ENCODE measurements at regions not wholly inside any gene's neighbourhood (a gene's known extent, or its start where the extent isn't known, plus 50 kb on each side); places are given as distances from the start of the nearest gene placed in this dataset.
"Not testable (repeated sequence)": the region's sequence is repeated elsewhere in the genome, so short reads cannot be mapped to it uniquely, and the experiment has no call there.

DNA sequence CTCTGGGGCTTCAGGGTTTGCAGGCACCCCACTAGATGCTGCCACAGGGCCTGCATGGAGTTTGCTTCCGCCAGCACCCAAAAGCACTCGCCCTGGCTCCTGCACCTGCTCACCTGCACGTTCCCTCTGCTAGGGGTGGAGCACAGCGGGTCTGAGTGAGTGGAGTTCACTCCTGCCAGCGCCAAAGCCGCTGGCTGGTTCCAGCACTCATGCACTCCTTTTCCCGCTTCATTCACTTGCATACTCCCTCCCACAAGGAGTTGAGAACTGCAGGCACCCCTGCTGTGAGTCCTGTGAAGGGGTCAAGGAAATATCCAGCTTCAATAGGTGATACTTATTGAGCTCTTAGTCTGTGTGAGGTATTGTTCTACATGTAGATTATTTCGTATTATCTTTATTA lies 537.5 kb downstream of the NR2F2 start:
- Mint-ChIP-seq H3K9me3 (peaks cover 34% of the 10 kb centered on the region), H3K36me3 (ENCODE audit: low read depth) (peaks cover 10% of the 10 kb centered on the region), H3K4me1 (peaks cover 20% of the 10 kb centered on the region), H3K27me3 (ENCODE audit: low read depth, poor library complexity) (peaks cover 8% of the 10 kb centered on the region), H3K27ac (no peak overlapping the region), H3K4me3 (no peak overlapping the region)
- DNase-seq, result no peak
- TF ChIP-seq, protein P1, sequence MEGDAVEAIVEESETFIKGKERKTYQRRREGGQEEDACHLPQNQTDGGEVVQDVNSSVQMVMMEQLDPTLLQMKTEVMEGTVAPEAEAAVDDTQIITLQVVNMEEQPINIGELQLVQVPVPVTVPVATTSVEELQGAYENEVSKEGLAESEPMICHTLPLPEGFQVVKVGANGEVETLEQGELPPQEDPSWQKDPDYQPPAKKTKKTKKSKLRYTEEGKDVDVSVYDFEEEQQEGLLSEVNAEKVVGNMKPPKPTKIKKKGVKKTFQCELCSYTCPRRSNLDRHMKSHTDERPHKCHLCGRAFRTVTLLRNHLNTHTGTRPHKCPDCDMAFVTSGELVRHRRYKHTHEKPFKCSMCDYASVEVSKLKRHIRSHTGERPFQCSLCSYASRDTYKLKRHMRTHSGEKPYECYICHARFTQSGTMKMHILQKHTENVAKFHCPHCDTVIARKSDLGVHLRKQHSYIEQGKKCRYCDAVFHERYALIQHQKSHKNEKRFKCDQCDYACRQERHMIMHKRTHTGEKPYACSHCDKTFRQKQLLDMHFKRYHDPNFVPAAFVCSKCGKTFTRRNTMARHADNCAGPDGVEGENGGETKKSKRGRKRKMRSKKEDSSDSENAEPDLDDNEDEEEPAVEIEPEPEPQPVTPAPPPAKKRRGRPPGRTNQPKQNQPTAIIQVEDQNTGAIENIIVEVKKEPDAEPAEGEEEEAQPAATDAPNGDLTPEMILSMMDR (IDR thresholded peaks at IDR 0.05), result no peak

DNA sequence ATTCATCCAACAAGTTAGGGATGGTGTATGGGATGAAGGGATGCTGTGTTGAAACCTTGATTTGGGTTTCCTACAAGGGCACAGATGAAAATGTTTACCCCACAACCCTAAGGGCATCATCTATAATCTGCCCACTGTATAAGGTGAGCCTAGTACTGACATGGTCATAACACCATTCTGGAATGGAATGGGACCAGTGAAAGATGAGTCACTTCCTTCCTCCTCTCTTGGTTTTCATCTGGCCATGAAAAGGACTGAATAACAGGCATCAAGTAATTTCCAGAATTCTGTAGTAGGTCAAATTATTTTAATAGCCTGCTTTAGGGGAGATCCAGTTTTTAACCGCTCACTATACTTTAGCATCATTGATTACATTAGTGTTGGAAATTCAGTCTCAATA lies 538.6 kb downstream of the NR2F2 start:
- Mint-ChIP-seq H3K4me1 (peaks cover 14% of the 10 kb centered on the region), H3K36me3 (ENCODE audit: low read depth) (peaks cover 10% of the 10 kb centered on the region), H3K9me3 (peaks cover 34% of the 10 kb centered on the region), H3K27me3 (ENCODE audit: low read depth, poor library complexity) (peaks cover 8% of the 10 kb centered on the region), H3K27ac (no peak overlapping the region), H3K4me3 (no peak overlapping the region)
- TF ChIP-seq, protein P1 (IDR thresholded peaks at IDR 0.05), result no peak
- DNase-seq, result no peak

DNA sequence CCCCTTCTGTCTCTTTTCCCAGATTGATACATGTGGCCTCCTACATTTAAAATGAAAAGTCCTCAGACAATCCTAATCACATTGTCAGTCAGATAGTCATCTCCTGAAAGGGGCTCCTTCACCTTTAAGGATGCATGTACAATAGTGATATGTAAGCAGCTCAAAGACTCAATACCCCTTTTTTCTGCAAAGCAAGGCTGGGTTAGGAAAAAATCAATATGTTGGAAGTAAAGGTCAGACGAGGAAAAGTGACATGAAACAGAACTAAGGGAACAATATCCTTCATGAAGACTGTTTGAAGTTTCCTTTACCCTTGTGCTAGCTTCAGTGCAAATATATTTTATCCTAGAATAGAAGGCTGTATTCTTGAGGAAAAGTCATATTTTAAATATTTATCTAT lies 539.3 kb downstream of the NR2F2 start:
- Mint-ChIP-seq H3K36me3 (ENCODE audit: low read depth) (peaks cover 10% of the 10 kb centered on the region), H3K27ac (no peak overlapping the region), H3K4me1 (peaks cover 14% of the 10 kb centered on the region), H3K9me3 (peaks cover 34% of the 10 kb centered on the region), H3K4me3 (no peak overlapping the region), H3K27me3 (ENCODE audit: low read depth, poor library complexity) (peaks cover 8% of the 10 kb centered on the region)
- DNase-seq, result no peak
- TF ChIP-seq, protein P1 (IDR thresholded peaks at IDR 0.05), result no peak

DNA sequence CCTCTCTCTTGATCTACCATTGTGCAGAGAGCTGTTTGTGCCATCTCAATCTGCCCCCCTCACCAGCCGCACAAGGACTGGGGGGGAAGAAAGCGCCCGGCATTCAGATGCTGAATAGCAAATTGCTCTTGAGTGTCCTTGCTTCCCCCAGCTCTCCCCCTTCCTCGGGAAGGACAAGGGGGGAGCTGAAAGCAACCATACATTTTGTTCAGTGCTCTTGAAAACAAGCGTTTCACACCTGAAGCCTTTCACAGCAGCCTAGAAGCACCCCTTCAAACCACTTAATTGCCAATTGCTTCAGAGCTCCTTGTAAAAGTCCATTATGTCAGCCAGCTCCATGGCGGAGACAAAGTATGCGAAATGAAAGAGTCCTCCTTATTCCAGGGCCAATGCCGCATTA lies 540.1 kb downstream of the NR2F2 start:
- H3K4me3 Mint-ChIP-seq, result no peak overlapping the region

DNA sequence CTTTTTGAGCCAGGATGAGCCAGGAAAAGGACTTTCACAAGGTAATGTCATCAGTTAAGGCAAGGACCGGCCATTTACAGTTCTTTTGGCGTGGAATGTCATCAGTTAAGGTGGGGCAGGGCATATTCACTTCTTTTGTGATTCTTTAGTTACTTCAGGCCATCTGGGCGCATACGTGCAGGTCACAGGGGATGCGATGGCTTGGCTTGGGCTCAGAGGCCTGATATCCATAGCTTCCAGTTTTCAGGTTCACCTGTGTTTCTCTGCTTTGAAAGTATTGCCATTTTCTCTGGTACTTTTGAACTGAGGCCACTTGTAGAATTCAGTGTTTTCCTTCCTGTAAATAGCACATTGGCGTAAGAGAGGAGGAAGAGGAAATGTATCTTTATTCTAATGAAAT lies 546.9 kb downstream of the NR2F2 start:
- not testable (repeated sequence) for H3K27me3 Mint-ChIP-seq (ENCODE audit: low read depth, poor library complexity); H3K36me3 Mint-ChIP-seq (ENCODE audit: low read depth); H3K4me3 Mint-ChIP-seq; DNase-seq; H3K27ac Mint-ChIP-seq; H3K9me3 Mint-ChIP-seq
- peaks cover 16% of the 10 kb centered on the region for H3K4me1 Mint-ChIP-seq

More for the DNA sequence above, 540.1 kb downstream of the NR2F2 start:
- peaks cover 30% of the 10 kb centered on the region for H3K9me3 Mint-ChIP-seq
- no peak for DNase-seq
- H3K4me1 Mint-ChIP-seq, result peaks cover 17% of the 10 kb centered on the region
- peaks cover 8% of the 10 kb centered on the region for H3K27me3 Mint-ChIP-seq (ENCODE audit: low read depth, poor library complexity)
- H3K36me3 Mint-ChIP-seq (ENCODE audit: low read depth), result peaks cover 9% of the 10 kb centered on the region
- H3K27ac Mint-ChIP-seq, result no peak overlapping the region
- TF ChIP-seq, protein P1 (IDR thresholded peaks at IDR 0.05), result no peak

DNA sequence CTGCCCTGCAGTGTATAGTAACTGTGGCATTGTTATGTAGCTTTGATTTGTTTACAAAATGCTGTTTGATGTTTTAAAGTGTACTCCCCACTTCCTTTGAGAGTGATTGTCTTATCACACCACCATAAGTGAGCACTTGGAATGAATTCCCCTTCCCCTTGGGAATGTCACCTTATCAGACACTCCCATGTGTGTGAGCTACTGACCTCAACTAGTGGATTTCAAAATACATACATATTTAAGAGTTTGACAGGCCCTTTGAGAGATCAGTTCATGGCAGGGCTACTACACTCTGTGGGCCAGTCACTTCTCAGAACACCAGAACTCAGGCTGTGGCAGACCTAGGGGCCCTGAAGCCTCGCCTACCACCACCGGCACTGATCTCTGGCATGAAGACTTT lies 547.6 kb downstream of the NR2F2 start:
- Mint-ChIP-seq H3K27me3 (ENCODE audit: low read depth, poor library complexity) (no peaks in the 10 kb centered on the region), H3K4me3 (no peak overlapping the region), H3K36me3 (ENCODE audit: low read depth) (no peaks in the 10 kb centered on the region), H3K27ac (no peak overlapping the region), H3K4me1 (peaks cover 19% of the 10 kb centered on the region), H3K9me3 (no peaks in the 10 kb centered on the region)
- DNase-seq, result no peak
- TF ChIP-seq, protein P1 (IDR thresholded peaks at IDR 0.05), result no peak
